ENCODE measurements at regions not wholly inside any gene's neighbourhood (a gene's known extent, or its start where the extent isn't known, plus 50 kb on each side); places are given as distances from the start of the nearest gene placed in this dataset.

- TF ChIP-seq HMGXB4 (CRISPR knock-in tag; IDR thresholded peaks at IDR 0.05) (no peak), ZNF512 (CRISPR knock-in tag; IDR thresholded peaks at IDR 0.05; ENCODE audit: borderline replicate concordance) (no peak)
Observed at GRCh38 chr6:80607811-80608391, 501.4 kb downstream of the BCKDHB start (continued).

- DNase-seq (ENCODE audit: low spot score) (no peak), ATAC-seq (peak; percentile 75; the same call in 1 of the 2 replicates)
- ChIA-PET CTCF (interaction anchor here (0.6 to 1.4 kb wide), 10 partner anchors 18 to 470 kb away, joined by 3 to 12 read pairs (median 4); no protein-coding TSS in a partner anchor), POLR2A (no interaction called here)
- H3K4me1 Mint-ChIP-seq, result peaks cover 3% of the 10 kb centered on the region
- no peak overlapping the region for H3K27ac Mint-ChIP-seq
- H3K9me3 Mint-ChIP-seq, result no peaks in the 10 kb centered on the region
- no peaks in the 10 kb centered on the region for H3K36me3 Mint-ChIP-seq
- H3K4me3 Mint-ChIP-seq, result no peak overlapping the region
- TF ChIP-seq E2F4 (CRISPR knock-in tag; IDR thresholded peaks at IDR 0.05; ENCODE audit: borderline replicate concordance, low read depth) (no peak), CTCF (IDR thresholded peaks at IDR 0.05) (peak; percentile 42)
- H3K27me3 Mint-ChIP-seq (ENCODE audit: low read depth), result no peaks in the 10 kb centered on the region
Observed at GRCh38 chr6:80605165-80605989, 498.9 kb downstream of the BCKDHB start.

- H3K4me3 Mint-ChIP-seq, result no peak overlapping the region
- ATAC-seq, result no peak
- peaks cover 3% of the 10 kb centered on the region for H3K4me1 Mint-ChIP-seq
- H3K27me3 Mint-ChIP-seq (ENCODE audit: low read depth), result no peaks in the 10 kb centered on the region
- POLR2A ChIA-PET, result no interaction called here
- DNase-seq (ENCODE audit: low spot score), result no peak
- H3K36me3 Mint-ChIP-seq, result no peaks in the 10 kb centered on the region
- peaks cover 1% of the 10 kb centered on the region for H3K9me3 Mint-ChIP-seq
- no peak overlapping the region for H3K27ac Mint-ChIP-seq
- CTCF ChIA-PET, result no interaction called here
- TF ChIP-seq CDX4 (CRISPR knock-in tag; IDR thresholded peaks at IDR 0.05; ENCODE audit: borderline replicate concordance) (no peak), ZNF512 (CRISPR knock-in tag; IDR thresholded peaks at IDR 0.05; ENCODE audit: borderline replicate concordance) (no peak), ZNF396 (CRISPR knock-in tag; IDR thresholded peaks at IDR 0.05; ENCODE audit: borderline replicate concordance) (no peak), TCF7 (CRISPR knock-in tag; IDR thresholded peaks at IDR 0.05; ENCODE audit: low read depth) (no peak), ZNF317 (CRISPR knock-in tag; IDR thresholded peaks at IDR 0.05; ENCODE audit: borderline replicate concordance, low read depth) (no peak), STAT6 (CRISPR knock-in tag; conservative IDR thresholded peaks at IDR 0.05; ENCODE audit: low read depth) (no peak), SMAD3 (CRISPR knock-in tag; IDR thresholded peaks at IDR 0.05; ENCODE audit: borderline replicate concordance) (no peak), ATF3 (CRISPR knock-in tag; conservative IDR thresholded peaks at IDR 0.05) (no peak), ZNF425 (CRISPR knock-in tag; conservative IDR thresholded peaks at IDR 0.05) (no peak), MYBL2 (CRISPR knock-in tag; IDR thresholded peaks at IDR 0.05) (no peak)
Observed at GRCh38 chr6:80603679-80604078, 497.2 kb downstream of the BCKDHB start.

Measured in WTC11 (cell line).